Keratinocyte (primary cell): ENCODE measurements at regions not wholly inside any gene's neighbourhood (a gene's known extent, or its start where the extent isn't known, plus 50 kb on each side); places are given as distances from the start of the nearest gene placed in this dataset.

Source experiments
- CTCF ChIP-seq, 3 experiments: IDR thresholded peaks in 1 of 3; conservative IDR thresholded peaks in 1 of 3; optimal IDR thresholded peaks in 1 of 3; 2 replicates in 2 of 3; 3 replicates in 1 of 3; pipeline versions ENCODE3 to v1.5.1; 2011; ENCODE audit warnings: low read length in 3 of 3, mild to moderate bottlenecking in 3 of 3, moderate library complexity in 2 of 3, control low read depth in 1 of 3, inconsistent platforms in 1 of 3; ENCODE audit not compliant: insufficient read depth in 2 of 3; ENCODE audit errors: extremely low read depth in 1 of 3
- EZH2 ChIP-seq: IDR thresholded peaks from one replicate; pipeline ENCODE4 v1.6.1; 2012; ENCODE audit warnings: inconsistent platforms, mild to moderate bottlenecking, low read length, moderate library complexity

- TF ChIP-seq EZH2 (no peak), CTCF (optimal IDR thresholded peaks at IDR 0.05 in 1 of 3, IDR thresholded peaks at IDR 0.05 in 1 of 3, conservative IDR thresholded peaks at IDR 0.05 in 1 of 3; ENCODE audit: extremely low read depth in 1 of 3, insufficient read depth in 2 of 3, low read length in 3 of 3) (no peak)
Observed at GRCh38 chr18:11249391-11249790, 100.0 kb upstream of the PIEZO2 start.
